Caco-2 (cell line): ENCODE measurements at regions not wholly inside any gene's neighbourhood (a gene's known extent, or its start where the extent isn't known, plus 50 kb on each side); places are given as distances from the start of the nearest gene placed in this dataset.
A peak's percentile ranks its signal among the peaks of the same experiment; 100 is the strongest.

Source experiments
- BruUV-seq: library from RNA; stranded (reverse); fragments of 400-500 nt; replicated peaks from 2 replicates; lab custom pipeline; 2021; lab: Mats Ljungman, UMichigan
- CTCF ChIA-PET: fragments of 300-600 bp; sonication (Branson Sonifier 250); formaldehyde crosslinking; loops from one replicate; lab custom pipeline; 2022; ENCODE audit warnings: antibody characterized with exemption; lab: Charles Lee
- POLR2A ChIA-PET: fragments of 300-600 bp; sonication (Branson Sonifier 250); formaldehyde crosslinking; loops from one replicate; lab custom pipeline; 2022; ENCODE audit warnings: antibody characterized with exemption; lab: Charles Lee
- DNase-seq, 2 experiments: peaks; one replicate each; pipeline versions ENCODE4 v3.0.0 to v3.0.0-alpha.2; 2020 to 2022
- H3K27me3 ChIP-seq: replicated peaks from 2 replicates; pipeline ENCODE4 v1.6.0; 2011; ENCODE audit warnings: low read length; ENCODE audit not compliant: control insufficient read depth, insufficient read depth
- H3K36me3 ChIP-seq: 2 replicates; pipeline ENCODE4 v1.5.1; 2011; ENCODE audit warnings: low read length; ENCODE audit not compliant: control insufficient read depth, insufficient read depth
- H3K4me1 ChIP-seq: fragments of 250-450 bp; sonication (Bioruptor Pico); 2 replicates; pipeline ENCODE4 v1.5.1; 2020; ENCODE audit warnings: mild to moderate bottlenecking
- H3K4me3 ChIP-seq: 2 replicates; pipeline ENCODE4 v1.5.1; 2011; ENCODE audit warnings: low read depth, mild to moderate bottlenecking, control low read depth, low read length
- H3K9me3 ChIP-seq: fragments of 250-450 bp; sonication (Bioruptor Pico); 2 replicates; pipeline ENCODE4 v1.5.1; 2020; ENCODE audit warnings: mild to moderate bottlenecking, moderate library complexity
- H3K27ac Mint-ChIP-seq: one replicate; pipeline ENCODE4 v1.8.0; 2022; ENCODE audit warnings: mixed read lengths; ENCODE audit not compliant: unreplicated experiment
- H3K27me3 Mint-ChIP-seq: one replicate; pipeline ENCODE4 v1.8.0; 2022; ENCODE audit warnings: mixed read lengths; ENCODE audit not compliant: insufficient read depth, unreplicated experiment
- H3K36me3 Mint-ChIP-seq: one replicate; pipeline ENCODE4 v1.8.0; 2022; ENCODE audit warnings: mild to moderate bottlenecking, mixed read lengths; ENCODE audit not compliant: insufficient read depth, unreplicated experiment
- H3K4me1 Mint-ChIP-seq: one replicate; pipeline ENCODE4 v1.8.0; 2022; ENCODE audit warnings: low read depth, mixed read lengths; ENCODE audit not compliant: unreplicated experiment
- H3K4me3 Mint-ChIP-seq: one replicate; pipeline ENCODE4 v1.8.0; 2022; ENCODE audit warnings: mild to moderate bottlenecking, moderate library complexity, mixed read lengths; ENCODE audit not compliant: unreplicated experiment
- H3K9me3 Mint-ChIP-seq: one replicate; pipeline ENCODE4 v1.8.0; 2022; ENCODE audit warnings: mixed read lengths; ENCODE audit not compliant: unreplicated experiment
- CTCF ChIP-seq, 2 experiments: fragments of 200-600 bp in 1 of 2; IDR thresholded peaks; 1 replicate in 1 of 2; 2 replicates in 1 of 2; pipeline versions ENCODE4 v1.5.1 to v1.8.0; 2011 to 2022; ENCODE audit warnings: antibody characterized with exemption in 1 of 2, control low read depth in 1 of 2, inconsistent platforms in 1 of 2, low read depth in 1 of 2, low read length in 1 of 2, mild to moderate bottlenecking in 1 of 2, moderate library complexity in 1 of 2; ENCODE audit not compliant: insufficient read depth in 1 of 2, severe bottlenecking in 1 of 2, unreplicated experiment in 1 of 2
- intact Hi-C: fragments of 100-400 bp; cut with micrococcal nuclease; formaldehyde crosslinking; loops from one replicate; pipeline ENCODE4 v1.10.0; 2022; ENCODE audit not compliant: unreplicated experiment

DNA sequence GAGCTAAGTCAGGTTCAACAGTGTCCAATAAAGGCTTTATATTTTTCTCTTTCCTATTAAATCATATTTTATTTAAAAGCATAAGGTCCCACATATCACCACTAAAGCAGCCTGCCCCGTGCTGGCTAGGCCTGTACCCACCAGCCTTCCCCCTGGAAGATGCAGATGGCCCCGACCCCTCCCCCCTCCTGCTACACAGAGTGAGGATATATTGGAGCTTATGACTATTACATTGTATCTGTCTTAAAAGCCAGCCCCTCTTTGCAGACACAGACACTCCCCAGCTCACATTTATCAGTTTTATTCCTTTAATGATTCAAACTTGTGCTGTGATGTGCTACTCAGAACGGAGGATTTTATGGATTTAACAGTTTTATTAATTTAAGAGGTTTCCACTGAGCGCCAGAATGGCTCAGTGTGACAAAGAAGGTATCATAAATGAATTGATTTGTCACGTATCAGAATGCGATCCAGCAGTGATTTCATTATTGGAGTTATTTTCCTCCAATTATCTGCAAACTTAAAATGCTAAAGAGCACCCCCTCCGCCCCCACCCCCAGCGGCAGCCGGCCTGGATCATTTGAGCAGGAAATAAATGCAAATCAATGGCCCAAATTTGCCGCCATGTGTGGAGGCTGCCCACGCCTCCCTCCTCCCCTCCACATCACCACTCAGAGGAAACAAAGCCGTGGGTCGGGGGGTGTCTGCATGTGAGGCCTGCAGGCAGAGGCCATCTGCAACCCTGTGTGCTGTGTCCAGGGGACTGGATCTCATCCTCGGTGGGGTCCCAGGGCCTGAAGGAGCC, 72.6 kb upstream of the ZMIZ1 start:
- Histone ChIP-seq H3K27me3 (no peaks in the 10 kb centered on the region), H3K9me3 (no peaks in the 10 kb centered on the region), H3K36me3 (no peaks in the 10 kb centered on the region), H3K4me3 (no peak overlapping the region), H3K4me1 (no peaks in the 10 kb centered on the region)
- BruUV-seq: no TSS peak
- no peak overlapping the region for H3K27ac Mint-ChIP-seq
- H3K4me1 Mint-ChIP-seq: no peaks in the 10 kb centered on the region
- POLR2A ChIA-PET: no interaction called here
- no peak for TF ChIP-seq CTCF (IDR thresholded peaks at IDR 0.05; ENCODE audit: insufficient read depth in 1 of 2, low read depth in 1 of 2, low read length in 1 of 2, severe bottlenecking in 1 of 2, unreplicated experiment in 1 of 2)
- no peak for DNase-seq
- H3K36me3 Mint-ChIP-seq: no peaks in the 10 kb centered on the region
- no peaks in the 10 kb centered on the region for H3K9me3 Mint-ChIP-seq
- CTCF ChIA-PET: no interaction called here
- H3K4me3 Mint-ChIP-seq: no peak overlapping the region
- H3K27me3 Mint-ChIP-seq: no peaks in the 10 kb centered on the region
- intact Hi-C loops: no loop called here

DNA sequence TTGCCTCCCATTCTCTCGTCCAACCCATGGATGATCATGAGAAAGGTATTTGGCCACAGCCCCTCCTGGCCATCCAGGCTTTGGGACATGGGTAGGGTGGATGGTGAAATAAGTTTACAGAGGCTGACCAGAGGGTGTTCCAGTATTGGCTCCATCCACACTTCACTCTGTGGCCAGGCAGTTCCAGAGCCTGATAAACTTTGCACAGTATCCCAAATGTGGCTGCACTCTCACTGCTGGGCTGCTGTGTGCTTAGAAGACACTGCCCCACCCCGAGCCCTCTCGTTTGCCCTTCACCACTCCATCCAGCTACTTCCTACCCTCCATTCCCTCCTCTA, 72.0 kb upstream of the ZMIZ1 start:
- intact Hi-C loops: no loop called here
- CTCF ChIA-PET: no interaction called here
- no peaks in the 10 kb centered on the region for H3K36me3 Mint-ChIP-seq

More for the DNA sequence above, 72.0 kb upstream of the ZMIZ1 start:
- peak overlapping the region; percentile 51 for H3K27ac Mint-ChIP-seq
- Histone ChIP-seq H3K9me3 (no peaks in the 10 kb centered on the region), H3K27me3 (no peaks in the 10 kb centered on the region), H3K4me3 (no peak overlapping the region), H3K36me3 (no peaks in the 10 kb centered on the region), H3K4me1 (no peaks in the 10 kb centered on the region)
- H3K4me1 Mint-ChIP-seq: no peaks in the 10 kb centered on the region
- POLR2A ChIA-PET: no interaction called here
- no peak for TF ChIP-seq CTCF (IDR thresholded peaks at IDR 0.05; ENCODE audit: insufficient read depth in 1 of 2, low read depth in 1 of 2, low read length in 1 of 2, severe bottlenecking in 1 of 2, unreplicated experiment in 1 of 2)
- DNase-seq: no peak
- H3K4me3 Mint-ChIP-seq: no peak overlapping the region
- BruUV-seq: no TSS peak
- no peaks in the 10 kb centered on the region for H3K27me3 Mint-ChIP-seq
- H3K9me3 Mint-ChIP-seq: no peaks in the 10 kb centered on the region
